CD4-positive, alpha-beta T cell treated with Interferon gamma for 1 hour (primary cell): ENCODE measurements at regions not wholly inside any gene's neighbourhood (a gene's known extent, or its start where the extent isn't known, plus 50 kb on each side); places are given as distances from the start of the nearest gene placed in this dataset.
"Not testable (repeated sequence)": the region's sequence is repeated elsewhere in the genome, so short reads cannot be mapped to it uniquely, and the experiment has no call there.

Source experiments
- DNase-seq: peaks from one replicate; pipeline ENCODE4 v3.0.0-alpha.2; 2020

GRCh38 chr6:119676961-119677360 lies 327.4 kb upstream of the MAN1A1 start:
- no peak for DNase-seq

DNA sequence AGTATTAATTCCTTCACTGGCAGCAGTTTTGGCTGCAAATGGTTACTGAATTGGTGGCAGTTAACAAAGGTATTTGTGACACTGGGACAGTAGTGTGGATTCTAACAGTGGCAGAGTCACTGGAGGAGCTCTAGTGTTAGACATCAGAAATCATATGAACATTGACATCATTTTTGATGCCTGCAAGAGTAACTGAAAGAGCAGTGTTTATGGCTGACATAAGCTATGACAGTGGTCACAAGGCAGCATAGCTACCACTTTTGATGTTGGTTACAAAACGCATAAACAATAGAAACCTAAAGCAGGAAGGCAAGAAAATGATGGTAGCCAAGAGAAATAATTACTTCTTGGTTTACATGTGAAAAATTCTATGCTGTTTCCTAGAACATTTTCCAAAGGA lies 326.7 kb upstream of the MAN1A1 start:
- DNase-seq = no peak

DNA sequence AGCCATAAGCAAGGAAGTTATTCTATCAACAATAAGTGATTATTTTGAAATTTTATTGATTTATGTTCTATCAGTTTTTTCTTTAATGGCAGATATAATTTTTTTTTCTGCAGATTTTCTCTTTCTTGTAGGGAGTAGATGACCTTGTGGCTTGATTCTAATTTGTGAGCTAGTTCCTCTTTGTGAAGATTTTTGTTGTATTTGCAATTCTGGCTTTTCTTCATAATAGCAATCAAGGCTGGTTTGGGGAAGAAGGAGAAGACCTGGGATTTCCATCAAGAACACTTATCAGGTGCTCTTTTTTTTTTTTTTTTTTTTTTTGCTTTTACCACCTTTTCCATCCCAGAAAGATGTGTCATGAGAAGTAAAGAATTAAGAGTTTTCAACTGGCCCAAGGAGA lies 324.2 kb upstream of the MAN1A1 start:
- DNase-seq = no peak

DNA sequence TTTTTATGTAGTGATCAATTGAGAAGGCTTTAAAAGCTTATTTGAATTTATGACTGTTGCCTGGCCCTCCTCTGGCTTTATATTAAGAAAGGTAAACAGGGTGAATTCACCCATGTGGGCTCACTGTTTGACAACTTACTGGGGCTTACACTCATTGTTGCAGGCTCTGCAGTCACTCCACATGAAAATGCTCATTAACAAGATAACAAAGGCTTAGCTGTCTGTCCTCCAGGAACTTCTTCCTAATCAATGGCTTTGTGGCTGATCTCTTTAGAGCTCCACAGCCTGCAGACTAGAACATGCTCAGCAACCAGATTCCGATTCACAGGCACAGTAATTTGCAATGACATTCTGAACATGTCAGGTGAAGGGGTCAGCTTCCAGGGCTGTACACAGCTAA lies 323.2 kb upstream of the MAN1A1 start:
- no peak for DNase-seq

DNA sequence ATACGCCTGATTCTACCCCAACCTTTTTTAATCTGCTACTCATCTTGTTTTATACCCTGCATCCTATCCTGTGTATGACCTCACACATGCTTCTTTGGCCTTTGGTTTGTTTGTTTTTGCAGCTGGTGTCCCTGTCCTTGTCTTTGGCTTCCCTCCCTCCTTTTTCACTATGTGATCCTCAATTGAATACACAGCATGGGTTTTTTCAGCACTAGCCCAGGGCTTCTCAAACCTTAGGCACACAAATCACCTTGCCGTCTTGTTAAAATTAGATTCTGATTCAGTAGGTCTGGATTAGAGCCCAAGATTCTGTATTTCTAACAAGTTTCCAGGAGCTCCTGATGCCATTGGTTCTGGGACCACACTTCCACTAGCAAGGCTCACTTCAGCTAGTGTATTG lies 321.5 kb upstream of the MAN1A1 start:
- no peak for DNase-seq

- DNase-seq = no peak
Measured at GRCh38 chr6:119669221-119669620, 319.7 kb upstream of the MAN1A1 start.

GRCh38 chr6:119665432-119665831 lies 315.9 kb upstream of the MAN1A1 start:
- not testable (repeated sequence) for DNase-seq

- no peak for DNase-seq
Measured at GRCh38 chr6:119661628-119662027, 312.1 kb upstream of the MAN1A1 start.

DNA sequence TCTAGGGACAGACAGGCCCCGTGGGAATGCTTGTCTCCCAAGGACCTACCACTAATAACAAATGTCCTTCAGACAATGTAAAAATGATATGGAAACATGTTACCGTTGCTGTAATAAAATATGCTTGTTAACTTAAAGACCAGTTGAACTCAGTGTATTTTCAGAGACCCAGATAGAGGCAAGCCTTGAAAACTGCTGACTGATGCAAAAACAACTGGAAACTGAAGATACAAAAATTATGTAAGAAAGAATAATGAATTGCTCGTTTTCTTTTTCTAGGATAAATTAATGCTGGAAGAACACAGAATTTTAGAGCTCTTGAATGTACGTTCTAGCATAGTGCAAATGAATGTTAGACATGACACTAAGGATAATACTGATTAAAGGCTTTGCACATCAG lies 311.5 kb upstream of the MAN1A1 start:
- DNase-seq = no peak

DNA sequence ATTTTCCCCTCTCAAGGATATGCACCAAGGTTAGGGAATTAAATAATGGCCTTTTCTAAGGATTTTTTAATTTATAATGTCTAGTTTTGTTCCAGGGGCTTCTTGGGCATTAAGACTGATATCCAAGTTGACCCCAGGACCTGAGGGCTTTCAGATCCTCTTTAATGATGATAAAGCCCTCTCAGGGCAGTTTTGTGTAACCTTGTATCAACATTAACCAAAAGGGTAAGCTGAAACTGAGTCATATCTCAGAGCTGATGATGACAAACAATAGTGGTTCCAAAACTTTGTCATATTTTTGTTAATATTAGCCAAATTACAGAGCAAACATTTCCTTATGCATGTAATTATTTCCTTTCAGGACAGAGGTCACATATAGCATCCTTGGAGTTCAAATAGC lies 309.4 kb upstream of the MAN1A1 start:
- no peak for DNase-seq

DNA sequence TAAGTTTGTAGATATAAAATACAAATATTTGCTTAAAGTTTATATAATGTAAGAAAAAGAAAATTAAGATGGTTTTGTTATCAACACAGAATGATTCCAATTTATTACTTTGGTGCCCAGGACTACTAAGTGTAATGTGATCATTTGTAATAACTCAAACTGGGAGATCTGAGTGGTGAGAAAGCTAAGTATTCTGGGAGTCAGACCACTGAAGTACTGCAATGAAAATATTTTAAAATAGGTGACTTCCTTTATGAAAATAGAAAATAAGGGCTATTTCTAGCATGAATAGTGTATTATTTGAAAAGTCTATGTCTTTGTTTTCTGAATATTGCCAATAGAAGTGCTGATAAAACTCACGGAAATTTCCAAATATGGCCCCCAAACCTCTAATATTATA lies 305.6 kb upstream of the MAN1A1 start:
- DNase-seq = no peak

- no peak for DNase-seq
Measured at GRCh38 chr6:119653329-119653728, 303.8 kb upstream of the MAN1A1 start.

DNA sequence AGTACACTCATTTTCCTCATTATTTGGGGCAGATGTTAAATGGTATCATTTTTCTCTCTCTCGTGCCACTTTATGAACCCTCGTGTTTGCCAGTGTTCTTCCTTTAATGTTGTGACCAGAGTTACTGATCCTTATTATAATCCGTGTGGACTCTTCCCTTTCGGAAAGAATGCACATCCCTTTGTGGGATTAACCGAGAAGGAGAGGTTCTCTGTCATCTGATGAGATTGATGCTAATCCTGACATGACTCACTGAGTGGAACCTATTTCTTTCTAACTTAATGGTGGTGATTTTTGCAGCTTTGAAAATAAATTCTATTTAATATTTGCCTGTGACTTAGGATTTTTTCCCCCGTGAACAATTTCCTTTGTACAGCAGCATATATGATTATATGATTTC lies 300.0 kb upstream of the MAN1A1 start:
- no peak for DNase-seq

DNA sequence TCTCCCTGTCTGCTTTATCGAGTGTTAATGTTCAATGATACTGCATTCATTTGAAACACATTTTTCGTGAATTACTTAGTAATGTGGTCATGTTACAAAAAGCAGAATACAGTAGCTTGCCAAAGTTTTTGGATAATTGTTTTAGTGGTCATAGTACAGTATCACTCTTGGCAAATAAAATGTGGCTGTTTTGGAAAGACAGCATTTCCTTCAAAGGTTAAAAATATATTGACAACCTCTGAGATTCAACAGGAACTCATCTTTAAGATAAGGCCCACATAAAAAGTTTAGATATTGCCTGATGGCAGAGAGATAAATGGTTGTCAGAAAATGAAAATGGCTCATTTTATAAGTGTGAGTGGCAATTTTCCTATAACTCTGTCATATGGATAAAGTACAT lies 297.7 kb upstream of the MAN1A1 start:
- DNase-seq = no peak

GRCh38 chr6:119643876-119644275 lies 294.3 kb upstream of the MAN1A1 start:
- DNase-seq = no peak

DNA sequence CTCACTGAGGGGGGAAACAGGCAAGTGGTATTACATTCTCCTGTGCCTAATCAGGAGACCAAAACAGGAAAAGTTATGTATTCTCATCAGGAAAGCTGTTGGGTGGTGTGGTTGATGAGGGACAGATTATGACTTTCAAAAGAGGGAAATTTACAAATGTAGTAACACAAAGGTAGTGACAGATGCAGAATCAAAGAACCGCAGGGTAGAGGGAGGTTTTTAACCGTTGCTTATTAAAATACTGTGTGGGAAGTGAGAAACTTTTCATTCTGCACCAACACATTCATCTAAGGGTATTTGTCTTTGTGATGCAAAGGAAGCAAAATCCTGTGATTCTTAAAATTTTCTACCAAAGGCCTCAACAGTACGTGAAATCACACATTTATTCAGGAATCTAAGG lies 288.2 kb upstream of the MAN1A1 start:
- no peak for DNase-seq

DNA sequence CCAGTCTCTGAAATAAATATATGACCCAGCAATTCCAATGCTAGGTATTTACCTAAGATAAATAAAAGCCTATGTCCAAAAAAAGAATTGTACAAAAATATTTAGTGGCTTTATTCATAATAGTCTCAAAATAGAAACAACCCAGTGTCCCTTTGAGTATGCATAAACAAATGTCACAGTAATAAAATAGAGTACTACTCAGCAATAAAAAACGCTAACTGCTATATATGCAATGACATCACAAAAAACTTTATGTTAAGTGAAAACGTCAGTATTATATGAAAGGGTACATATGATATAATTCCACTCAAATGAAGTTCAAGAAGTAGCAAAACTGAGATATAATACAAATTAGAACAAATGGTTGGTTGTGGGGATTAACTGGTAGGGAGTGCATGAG lies 286.5 kb upstream of the MAN1A1 start:
- DNase-seq = no peak

DNA sequence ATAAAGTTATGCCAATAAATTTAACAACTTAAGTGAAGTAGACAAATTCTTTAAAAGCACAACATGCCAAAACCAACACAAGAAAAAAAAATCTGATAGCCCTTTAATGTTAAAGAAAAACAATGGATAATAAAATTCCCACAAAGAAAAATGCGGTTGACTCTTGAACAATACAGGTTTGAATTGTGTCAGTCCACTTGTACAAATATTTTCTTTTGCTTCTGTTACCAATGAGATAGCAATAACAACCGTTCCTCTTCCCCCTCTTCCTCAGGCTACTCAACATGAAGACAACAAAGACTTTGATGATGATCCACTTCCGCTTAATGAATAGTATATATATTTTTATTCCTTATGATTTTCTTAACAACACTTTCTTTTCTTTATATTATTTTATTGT lies 283.9 kb upstream of the MAN1A1 start:
- DNase-seq = no peak

GRCh38 chr6:119630561-119631192 lies 281.1 kb upstream of the MAN1A1 start:
- no peak for DNase-seq

GRCh38 chr6:119628691-119629594 lies 279.4 kb upstream of the MAN1A1 start:
- DNase-seq = no peak

DNA sequence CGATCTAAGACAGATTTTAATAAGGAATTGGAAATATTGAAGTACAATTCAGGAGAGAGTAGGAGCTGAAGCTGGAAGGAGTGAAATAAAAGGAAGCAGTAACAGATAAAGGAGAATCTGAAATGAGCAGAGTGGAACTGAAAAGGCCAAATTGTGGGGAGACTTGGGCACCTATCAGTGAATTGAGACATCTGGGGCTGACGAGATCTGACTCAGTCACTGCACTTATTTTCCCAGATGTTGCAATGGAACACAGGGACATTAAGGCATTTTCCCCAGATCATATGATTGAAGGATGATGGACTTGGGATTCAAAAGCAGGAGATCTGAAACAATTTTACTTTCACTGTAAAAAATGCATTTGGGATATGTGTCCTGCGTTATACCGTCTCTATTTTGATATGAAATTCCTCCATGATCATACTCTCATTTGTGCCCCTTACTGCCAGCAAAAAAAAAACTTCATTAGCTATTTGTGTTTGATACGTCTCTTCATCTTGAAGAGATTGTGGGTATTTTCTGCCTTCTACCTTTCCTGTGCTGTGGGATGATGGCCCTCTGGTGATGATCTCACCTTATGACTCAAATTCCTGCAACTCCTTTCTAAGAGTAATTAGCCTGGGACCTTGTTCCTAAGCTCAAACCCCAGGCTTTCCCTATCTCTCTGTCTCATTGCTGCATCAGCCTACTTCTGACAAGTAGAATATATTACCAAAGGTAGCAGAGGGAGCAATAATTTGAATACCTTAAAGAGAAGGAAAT lies 278.5 kb upstream of the MAN1A1 start:
- DNase-seq = no peak

DNA sequence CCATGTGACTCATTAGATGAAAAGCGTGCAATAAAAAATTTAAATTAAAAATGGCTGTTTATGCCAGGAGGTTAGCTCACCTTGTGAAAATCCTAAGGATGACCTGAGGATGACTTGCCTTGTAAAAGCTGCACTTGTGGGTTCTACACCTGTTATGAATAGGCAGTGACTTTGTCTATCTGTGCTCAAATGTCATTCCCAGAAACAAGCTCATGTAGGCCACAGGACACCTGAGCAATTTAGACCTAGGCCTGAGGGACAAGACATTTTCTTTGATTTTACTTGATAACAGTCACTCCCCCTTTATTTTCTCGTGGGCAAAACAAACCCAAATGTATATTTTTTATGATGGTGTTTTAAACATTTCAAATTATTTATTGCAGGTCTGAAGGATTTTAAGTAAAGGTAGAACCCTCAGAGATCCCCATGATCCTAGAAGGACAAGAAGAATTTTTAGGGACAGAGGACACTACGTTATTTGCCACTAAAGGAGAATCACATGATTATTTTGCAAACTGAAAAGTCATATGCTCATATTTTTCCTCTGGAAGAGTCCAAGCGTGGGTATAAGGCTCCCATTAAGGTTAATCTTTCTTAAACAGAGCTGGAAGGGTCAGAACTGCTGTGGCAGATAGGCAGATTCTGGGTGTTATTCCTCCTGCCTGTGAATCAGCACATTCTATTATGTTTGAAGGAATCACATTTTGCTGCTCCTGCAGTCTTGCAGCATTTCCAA lies 277.5 kb upstream of the MAN1A1 start:
- DNase-seq = no peak
